ENCODE measurements at regions not wholly inside any gene's neighbourhood (a gene's known extent, or its start where the extent isn't known, plus 50 kb on each side); places are given as distances from the start of the nearest gene placed in this dataset.
"Not testable (repeated sequence)": the region's sequence is repeated elsewhere in the genome, so short reads cannot be mapped to it uniquely, and the experiment has no call there.

DNA sequence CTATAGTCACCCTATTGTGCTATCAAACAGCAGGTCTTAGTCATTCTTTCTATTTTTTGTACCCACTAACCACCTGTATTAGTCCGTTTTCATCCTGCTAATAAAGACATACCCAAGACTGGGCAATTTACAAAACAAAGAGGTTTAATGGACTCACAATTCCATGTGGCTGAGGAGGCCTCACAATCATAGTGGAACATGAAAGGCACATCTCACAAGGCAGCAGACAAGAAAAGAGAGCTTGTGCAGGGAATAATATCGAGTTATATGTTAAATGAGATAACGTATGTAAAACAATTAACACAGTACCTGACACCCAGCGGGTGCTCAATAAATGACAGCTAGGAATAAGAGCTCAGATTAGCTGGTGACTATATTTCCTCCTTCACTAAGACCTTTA is 88.1 kb upstream of the WDR44 start:
- no peak for DNase-seq (ENCODE audit: low spot score)

DNA sequence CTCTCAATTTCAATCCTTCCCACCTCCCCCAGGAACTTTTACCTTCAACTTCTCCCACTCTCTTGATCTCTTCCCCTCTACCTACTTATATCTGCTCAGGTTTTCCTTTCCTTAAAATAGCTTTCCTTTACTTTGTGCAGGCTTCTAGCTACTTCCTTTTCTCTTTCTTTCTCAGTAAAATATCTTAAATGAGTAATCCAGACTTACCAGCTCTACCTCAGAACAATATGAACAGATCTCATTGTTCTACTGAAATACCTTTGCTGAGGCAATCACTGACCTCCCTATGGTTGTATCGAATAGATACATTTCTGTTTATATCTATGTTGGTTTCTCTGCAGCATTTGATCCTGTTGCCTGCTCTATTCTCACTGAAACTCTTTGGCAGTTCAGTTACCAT is 86.7 kb upstream of the WDR44 start:
- DNase-seq (ENCODE audit: low spot score), result no peak

DNA sequence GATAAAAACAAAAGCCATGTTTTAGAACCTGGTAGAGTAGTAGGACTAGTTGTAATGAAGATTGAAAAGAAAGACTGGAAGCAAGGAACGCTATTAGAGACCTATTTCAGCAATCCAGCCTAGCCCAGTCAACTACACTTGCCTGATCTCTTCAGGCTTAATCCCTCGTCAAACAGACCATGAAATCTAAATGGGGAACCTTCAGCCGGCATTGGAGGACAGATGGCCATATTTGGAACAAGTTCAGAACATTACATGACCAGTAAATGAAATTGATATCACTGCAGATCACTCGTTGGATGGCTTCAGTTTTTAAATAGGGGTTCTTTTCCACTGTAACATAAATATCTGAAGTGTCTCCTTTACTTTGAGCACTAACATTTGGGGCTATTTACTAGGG is 84.8 kb upstream of the WDR44 start:
- no peak for DNase-seq (ENCODE audit: low spot score)

DNA sequence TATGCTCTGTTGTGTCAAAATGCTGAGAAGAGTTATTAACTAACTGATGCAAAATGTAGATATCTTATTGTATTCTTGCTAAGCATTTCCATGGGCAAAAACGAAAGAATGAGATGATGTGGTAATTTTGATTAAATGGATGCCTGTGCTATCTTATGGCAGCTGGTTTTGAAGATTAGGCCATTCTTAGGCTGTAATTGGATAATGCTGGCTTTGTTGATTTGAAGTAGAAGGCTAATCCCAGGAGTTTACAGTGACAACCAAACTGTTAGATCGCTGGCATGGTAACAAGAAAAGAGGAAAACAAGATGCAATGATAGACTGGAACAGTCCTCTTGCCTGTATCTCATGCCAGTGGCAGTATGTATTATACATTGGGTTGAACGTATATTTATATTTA is 74.1 kb upstream of the WDR44 start:
- DNase-seq (ENCODE audit: low spot score), result no peak

DNA sequence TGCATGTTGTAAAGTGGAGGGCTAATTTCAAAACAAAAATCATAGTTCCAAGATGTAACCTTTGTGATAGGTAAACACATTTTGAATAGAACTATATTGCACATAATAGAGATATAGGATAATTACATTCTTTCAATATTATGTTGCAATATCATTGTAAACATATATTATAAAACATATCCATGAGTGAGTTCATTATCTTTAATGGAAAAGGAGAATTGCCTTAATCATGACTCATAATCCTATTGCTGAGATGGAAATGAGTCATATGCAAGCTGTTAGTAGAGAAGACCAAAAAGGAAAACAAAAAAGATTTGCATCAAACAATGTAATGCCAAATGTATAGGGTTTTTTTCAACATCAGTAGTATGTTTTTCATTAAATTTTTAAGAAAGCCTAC is 73.7 kb upstream of the WDR44 start:
- DNase-seq (ENCODE audit: low spot score), result peak; percentile 4

DNA sequence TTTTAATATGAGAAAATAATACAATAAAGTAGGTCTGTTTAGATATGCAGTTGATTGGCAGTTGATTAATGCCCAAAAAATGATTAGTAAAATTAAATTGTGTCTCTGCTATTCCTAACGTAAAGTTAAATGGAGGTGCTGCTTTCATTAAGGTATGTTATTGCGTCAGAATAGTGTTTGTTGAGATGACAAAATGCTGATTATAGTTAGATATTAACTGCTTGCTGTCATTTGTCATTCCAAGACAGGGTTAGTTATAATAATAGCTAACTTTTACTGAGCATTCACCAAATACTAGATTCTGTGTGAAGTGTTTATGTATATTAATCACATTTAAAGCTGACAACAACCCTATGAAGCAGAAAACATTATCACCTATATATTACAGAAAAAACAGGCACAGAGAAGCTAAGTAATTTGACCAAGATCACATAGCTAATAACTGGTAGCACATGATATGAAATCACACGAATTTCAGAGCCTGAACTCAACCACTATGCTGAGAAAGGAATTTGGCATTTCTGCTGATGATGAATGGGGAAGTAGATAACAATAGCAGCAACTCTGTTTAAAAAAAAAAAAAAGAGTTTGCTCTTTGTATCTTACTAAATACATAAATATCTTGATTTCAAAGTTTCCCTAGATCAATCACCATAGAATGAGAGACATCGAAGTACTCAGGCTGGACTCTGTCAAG is 59.7 kb upstream of the WDR44 start:
- DNase-seq (ENCODE audit: low spot score), result no peak

DNA sequence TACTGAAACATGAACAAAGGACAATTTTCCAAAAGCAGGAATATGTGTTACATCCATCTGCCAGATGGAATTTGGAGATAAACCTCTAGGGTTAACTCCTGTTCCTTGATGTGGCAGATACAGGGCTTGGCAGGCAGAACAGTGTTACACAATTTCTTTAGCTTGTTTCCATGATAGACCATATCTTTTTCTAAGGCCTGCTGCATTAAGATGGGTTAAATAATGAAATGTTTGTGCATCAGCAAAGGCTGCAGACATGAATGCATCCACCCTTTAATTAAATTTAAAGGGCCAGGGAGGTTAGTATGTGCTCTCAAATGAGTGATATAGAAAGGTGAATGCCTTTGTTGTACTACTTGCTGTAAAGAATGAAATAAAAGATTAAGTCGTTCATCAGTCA is 50.1 kb upstream of the WDR44 start:
- DNase-seq (ENCODE audit: low spot score), result not testable (repeated sequence)
